ENCODE measurements at regions not wholly inside any gene's neighbourhood (a gene's known extent, or its start where the extent isn't known, plus 50 kb on each side); places are given as distances from the start of the nearest gene placed in this dataset.

GRCh38 chr14:83101846-83102245 is 1568.2 kb upstream of the SEL1L start:
- Histone ChIP-seq H4K20me1 (ENCODE audit: insufficient read depth) (no peaks in the 10 kb centered on the region), H3K9ac (ENCODE audit: low read length) (no peak overlapping the region), H3K36me3 (ENCODE audit: insufficient read depth, low read length) (no peaks in the 10 kb centered on the region), H3K4me3 (ENCODE audit: low read length) (no peak overlapping the region), H3K9me3 (ENCODE audit: low read length) (no peaks in the 10 kb centered on the region), H3K27ac (ENCODE audit: low read length) (no peak overlapping the region), H3K27me3 (ENCODE audit: insufficient read depth, low read depth, low read length) (no peaks in the 10 kb centered on the region), H2AFZ (ENCODE audit: low read depth, low read length) (no peak overlapping the region), H3K9me2 (ENCODE audit: insufficient read depth, low read length) (no peaks in the 10 kb centered on the region), H3K4me2 (ENCODE audit: low read length) (no peak overlapping the region), H3F3A (ENCODE audit: insufficient read depth, low read length, poor library complexity, severe bottlenecking) (no peaks in the 10 kb centered on the region), H3K79me2 (replicated peaks; ENCODE audit: insufficient read depth, low read length) (no peaks in the 10 kb centered on the region)
- TF ChIP-seq REST (IDR thresholded peaks at IDR 0.05; ENCODE audit: borderline replicate concordance) = no peak
- TF ChIP-seq EP300 (conservative IDR thresholded peaks at IDR 0.05; ENCODE audit: poor library complexity, severe bottlenecking) = no peak
- no peak for TF ChIP-seq TAF1 (IDR thresholded peaks at IDR 0.05; ENCODE audit: low read depth)
- no peak for TF ChIP-seq SMC3 (conservative IDR thresholded peaks at IDR 0.05; ENCODE audit: poor library complexity)
- no peak for TF ChIP-seq CTCF (IDR thresholded peaks at IDR 0.05; ENCODE audit: poor library complexity, severe bottlenecking)
- no peak for TF ChIP-seq POLR2AphosphoS5 (IDR thresholded peaks at IDR 0.05)
- TF ChIP-seq EZH2 (IDR thresholded peaks at IDR 0.05; ENCODE audit: borderline replicate concordance, insufficient read depth, low read length, poor library complexity, severe bottlenecking) = no peak
- TF ChIP-seq RAD21 (conservative IDR thresholded peaks at IDR 0.05) = no peak
- TF ChIP-seq MXI1 (conservative IDR thresholded peaks at IDR 0.05; ENCODE audit: poor library complexity, severe bottlenecking) = no peak

- Histone ChIP-seq H3K9me2 (ENCODE audit: insufficient read depth, low read length) (no peaks in the 10 kb centered on the region), H3K9me3 (ENCODE audit: low read length) (no peaks in the 10 kb centered on the region), H3F3A (ENCODE audit: insufficient read depth, low read length, poor library complexity, severe bottlenecking) (no peaks in the 10 kb centered on the region), H3K27ac (ENCODE audit: low read length) (no peak overlapping the region), H3K27me3 (ENCODE audit: insufficient read depth, low read depth, low read length) (no peaks in the 10 kb centered on the region), H4K20me1 (ENCODE audit: insufficient read depth) (no peaks in the 10 kb centered on the region), H3K36me3 (ENCODE audit: insufficient read depth, low read length) (no peaks in the 10 kb centered on the region), H3K9ac (ENCODE audit: low read length) (no peak overlapping the region), H3K79me2 (replicated peaks; ENCODE audit: insufficient read depth, low read length) (no peaks in the 10 kb centered on the region), H3K4me3 (ENCODE audit: low read length) (no peak overlapping the region), H3K4me2 (ENCODE audit: low read length) (no peak overlapping the region), H2AFZ (ENCODE audit: low read depth, low read length) (no peak overlapping the region)
- TF ChIP-seq REST (IDR thresholded peaks at IDR 0.05; ENCODE audit: borderline replicate concordance) = no peak
- no peak for TF ChIP-seq MXI1 (conservative IDR thresholded peaks at IDR 0.05; ENCODE audit: poor library complexity, severe bottlenecking)
- no peak for TF ChIP-seq EZH2 (IDR thresholded peaks at IDR 0.05; ENCODE audit: borderline replicate concordance, insufficient read depth, low read length, poor library complexity, severe bottlenecking)
- no peak for TF ChIP-seq POLR2AphosphoS5 (IDR thresholded peaks at IDR 0.05)
- TF ChIP-seq EP300 (conservative IDR thresholded peaks at IDR 0.05; ENCODE audit: poor library complexity, severe bottlenecking) = no peak
- TF ChIP-seq SMC3 (conservative IDR thresholded peaks at IDR 0.05; ENCODE audit: poor library complexity) = no peak
- TF ChIP-seq CTCF (IDR thresholded peaks at IDR 0.05; ENCODE audit: poor library complexity, severe bottlenecking) = no peak
- no peak for TF ChIP-seq RAD21 (conservative IDR thresholded peaks at IDR 0.05)
- TF ChIP-seq TAF1 (IDR thresholded peaks at IDR 0.05; ENCODE audit: low read depth) = no peak
Observed at GRCh38 chr14:83118029-83118428, 1584.4 kb upstream of the SEL1L start.
